ENCODE measurements at regions not wholly inside any gene's neighbourhood (a gene's known extent, or its start where the extent isn't known, plus 50 kb on each side); places are given as distances from the start of the nearest gene placed in this dataset.

DNA sequence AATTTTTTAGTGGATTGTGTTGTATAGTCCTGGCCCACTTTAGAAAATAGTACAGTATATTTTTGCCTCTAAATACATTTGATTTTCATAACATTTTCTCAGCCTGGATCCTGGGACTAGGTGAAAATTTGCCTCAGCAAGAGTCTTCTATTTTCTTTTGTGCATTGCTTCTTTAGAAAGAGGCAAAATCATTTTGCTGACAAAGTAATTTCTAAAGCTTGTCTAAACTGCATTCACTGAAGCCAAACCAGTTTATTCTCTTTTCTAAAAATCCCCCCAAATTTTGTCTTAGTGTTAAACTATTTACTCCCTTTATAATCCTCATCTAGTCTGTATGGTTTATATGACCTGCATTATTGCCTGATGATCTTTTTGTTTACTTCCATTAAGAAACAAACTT, 326.3 kb downstream of the C4orf33 start:
- DNase-seq: no peak

DNA sequence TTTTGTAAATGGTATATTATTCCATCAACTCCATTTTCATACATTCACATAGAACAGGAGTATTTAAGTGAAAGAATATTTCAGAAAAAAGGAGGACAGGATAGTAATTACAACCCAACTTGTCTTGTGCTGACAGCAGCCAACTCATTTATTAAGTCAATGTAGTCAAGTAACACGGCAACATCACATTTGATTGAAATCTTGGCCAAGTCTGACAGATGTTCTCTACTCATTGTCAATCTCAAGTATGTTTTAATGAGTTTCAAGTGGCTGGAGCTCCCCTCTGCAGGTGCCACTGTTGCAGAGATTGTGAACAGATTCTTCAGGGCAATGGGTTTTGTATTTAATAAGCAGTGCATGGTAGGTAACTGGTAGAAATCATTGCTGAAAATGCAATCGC, 332.5 kb downstream of the C4orf33 start:
- DNase-seq: no peak

DNA sequence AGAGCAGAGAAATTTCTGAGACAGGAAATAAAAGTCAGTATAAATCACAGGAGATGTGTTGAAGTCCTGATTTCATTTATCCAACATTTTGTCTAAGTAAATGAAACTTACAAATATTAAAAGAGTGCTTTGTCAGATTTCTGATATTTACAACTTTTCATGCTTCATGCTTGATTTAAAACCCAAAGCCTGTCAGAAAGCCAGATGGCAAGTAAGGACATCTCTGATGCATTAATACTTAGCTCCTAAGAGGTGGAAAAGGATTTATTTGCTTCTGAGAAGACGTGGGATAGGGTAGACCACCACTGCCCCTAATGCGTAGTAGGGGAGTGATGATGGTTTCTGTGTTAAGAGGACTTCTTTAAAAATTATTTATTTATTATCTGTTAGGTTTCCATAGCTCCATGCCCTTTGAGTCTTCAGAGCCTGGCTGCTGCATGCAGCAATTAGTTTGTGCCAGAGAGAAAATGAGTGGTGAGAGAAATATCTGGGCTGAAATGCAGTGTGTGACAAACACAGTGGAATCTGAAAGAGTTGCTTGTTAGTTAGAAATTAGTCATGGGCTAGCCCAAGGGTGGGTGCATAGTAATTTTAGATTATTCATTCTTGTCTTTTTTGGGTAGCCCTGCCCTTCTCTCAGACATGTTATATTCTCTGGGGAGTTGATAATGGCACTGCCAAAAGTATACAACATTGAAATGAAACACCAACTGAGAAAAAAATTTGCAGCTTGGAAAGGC, 333.8 kb downstream of the C4orf33 start:
- DNase-seq: no peak

DNA sequence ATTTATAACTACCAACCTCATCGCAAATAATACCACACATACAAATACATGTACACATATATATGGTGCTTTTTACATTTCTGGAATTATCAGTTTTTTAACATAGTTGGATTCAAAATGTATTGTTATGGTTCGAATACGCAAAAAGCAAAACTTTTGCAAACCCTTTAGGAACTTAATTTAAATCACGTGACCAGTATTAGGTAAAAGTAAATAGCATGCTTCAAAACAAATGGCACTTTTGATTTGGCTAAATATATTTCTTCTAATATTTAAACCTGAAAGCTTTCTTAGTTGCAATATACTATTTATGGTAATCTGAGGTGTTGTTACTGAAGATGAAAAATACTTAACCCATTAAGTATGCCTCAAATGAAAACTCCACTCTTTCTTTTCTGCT, 341.4 kb downstream of the C4orf33 start:
- DNase-seq: no peak

DNA sequence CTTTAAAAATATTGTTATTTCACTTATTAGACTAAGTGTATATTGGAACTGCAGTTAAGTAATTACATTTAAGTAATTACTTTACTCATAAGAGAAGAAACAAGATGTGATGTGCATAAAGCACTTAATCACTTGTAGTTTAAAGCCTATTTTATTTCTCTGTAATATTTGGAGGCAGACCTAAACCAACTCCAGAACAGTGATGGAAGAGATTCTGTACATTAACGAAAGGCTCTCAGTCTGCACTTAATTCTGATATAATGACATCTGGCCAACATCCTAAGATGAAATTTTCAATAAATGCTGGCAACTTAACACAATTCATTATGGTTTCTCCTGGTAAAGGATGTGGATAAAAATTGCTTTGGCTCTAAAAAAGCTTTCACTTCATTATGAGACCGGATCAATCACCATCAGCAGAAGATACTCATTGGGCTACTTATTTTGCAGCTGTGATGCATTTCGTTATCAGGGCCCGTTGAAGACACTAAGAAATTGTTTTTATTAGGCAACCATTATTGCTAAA, 342.6 kb downstream of the C4orf33 start:
- no peak for DNase-seq

DNA sequence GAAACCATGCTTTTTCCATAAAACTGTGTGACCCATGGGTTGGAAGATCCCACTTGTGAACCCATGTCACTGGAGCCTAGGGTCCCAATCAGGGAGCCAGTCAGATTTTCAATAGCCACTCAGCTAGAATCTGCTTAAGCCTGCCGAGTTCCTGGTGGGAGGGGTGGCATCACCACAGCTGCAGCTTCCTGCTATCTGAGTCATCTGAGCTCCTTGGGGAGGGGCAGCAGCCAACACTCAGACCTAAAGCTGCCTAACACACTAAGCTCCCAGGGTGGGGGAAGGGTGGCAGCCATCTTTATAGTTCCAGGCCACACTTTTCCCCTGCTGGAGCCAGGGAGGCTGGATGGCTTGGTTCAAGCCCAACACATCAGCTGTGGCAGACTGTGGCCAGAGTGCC, 350.1 kb downstream of the C4orf33 start:
- DNase-seq: no peak

DNA sequence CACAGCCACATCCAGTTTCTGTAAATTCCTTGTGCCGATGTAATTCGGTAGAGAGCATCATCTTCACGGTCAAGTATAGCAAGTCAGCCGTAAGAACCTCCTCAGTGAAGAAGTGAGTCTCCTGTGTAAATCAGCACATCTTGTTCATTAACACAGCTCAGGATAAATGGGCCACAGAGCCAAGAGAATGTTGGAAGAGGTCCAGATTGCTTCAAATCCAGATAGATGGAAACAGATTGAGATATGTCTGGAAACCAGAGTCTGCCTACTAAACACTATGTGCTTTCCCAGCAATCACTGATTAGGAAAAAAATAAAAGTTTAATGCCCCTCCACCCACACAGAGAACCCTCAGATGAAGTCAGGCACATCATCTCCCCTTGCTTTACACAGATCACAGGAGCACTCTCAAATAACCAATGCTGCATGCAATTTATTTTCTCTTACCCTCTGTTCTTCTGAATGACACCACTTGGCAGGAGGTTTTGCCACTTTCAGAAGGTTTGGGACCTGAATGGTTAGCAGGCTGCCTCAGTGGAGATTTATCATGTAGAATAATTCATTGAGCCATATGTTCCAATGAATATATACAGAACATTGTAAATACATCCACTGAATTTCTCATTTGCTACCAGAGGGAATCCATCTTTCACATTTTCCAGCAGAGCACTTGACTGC, 357.7 kb downstream of the C4orf33 start:
- no peak for DNase-seq

DNA sequence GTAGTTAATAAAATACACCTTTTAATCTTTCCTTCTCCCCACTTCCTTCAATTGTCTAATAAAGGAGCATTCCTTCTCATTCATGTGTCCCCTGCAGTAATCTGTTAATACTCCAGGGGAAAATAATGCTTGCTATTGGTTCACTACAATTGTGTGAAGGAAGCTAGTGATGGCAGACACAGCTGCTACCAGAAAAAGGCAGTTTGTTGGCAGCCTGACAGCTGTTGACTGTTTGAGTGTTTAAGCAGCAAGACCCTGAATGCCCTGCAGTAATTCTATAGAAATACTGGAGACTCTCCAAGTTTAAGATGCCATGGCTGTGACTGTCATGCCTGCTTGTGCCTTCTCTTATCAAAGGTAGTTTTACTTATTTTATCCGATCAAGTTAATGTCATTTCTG, 359.5 kb downstream of the C4orf33 start:
- DNase-seq: no peak

DNA sequence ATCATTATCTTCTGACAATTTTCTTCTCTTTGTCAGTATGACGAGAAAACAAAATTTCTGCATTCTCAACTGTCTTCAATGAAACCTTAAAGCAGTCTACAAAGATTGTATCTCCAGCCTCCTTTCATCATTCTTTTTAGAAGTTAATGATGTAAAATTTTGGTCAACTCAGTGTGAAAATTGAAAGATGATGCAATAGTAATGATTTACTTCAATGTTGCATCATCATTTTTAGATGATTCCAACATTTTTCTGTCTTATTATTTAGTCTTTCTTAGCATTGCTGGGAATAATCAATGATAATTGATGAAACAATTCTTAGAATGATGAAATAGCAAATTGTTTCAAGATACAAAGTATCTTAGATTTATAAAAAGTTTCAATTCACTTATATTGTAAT, 372.7 kb downstream of the C4orf33 start:
- no peak for DNase-seq

DNA sequence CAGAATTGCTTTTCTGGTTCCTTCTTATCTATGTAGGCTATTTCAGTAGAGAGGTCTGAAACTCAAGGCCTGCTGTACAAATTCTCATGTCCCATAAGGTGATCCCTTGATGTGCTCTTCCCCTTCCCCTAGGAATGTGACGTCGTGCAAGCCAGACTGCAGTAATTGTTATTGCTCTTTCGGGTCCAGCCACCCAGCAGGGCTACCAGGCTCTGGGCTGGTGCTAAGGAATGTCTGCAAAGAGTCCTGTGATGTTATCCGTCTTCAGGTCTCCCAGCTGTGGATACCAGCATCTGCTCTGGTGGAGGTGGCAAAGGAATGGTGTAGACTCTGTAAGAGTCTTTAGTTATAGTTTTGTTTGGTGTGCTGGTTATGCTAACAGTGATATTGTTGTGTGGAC, 378.7 kb downstream of the C4orf33 start:
- DNase-seq: no peak

DNA sequence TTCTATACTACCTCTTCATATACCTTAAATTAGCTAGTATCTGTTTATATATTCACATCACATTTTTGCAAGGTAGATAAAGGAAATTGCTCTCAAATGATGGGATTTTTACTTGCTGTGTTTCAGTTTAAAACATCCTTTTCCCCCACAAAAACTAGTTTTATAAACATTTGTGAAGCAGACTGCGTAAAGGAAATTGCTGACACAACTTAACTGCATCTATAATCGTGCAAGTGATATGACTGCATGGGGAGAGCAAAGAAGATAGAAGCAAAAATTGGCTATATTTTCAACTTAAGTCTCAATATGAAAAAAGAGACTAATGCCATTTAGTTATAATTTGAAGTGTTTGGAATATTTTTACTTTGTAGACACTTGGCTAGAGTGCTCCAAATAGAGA, 385.2 kb downstream of the C4orf33 start:
- no peak for DNase-seq

DNA sequence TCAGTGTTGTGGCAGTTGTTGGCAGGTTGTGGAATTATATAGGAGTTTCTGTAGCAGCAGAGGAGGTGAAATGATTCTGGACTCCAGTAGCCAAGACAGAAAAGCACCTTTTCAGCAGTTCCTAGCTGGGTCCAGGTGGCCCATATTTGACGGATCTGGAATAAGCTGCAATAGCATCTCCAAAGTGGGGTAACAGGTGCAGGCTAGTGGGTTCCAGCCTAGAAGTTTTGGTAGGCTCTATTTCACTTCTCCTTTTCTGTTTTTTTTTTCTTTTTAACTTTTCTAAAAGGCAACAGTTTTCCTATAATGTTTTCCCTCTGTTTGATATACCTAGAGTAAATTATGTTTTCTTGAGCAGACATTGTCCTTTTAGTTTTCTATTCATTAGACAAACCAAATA, 392.5 kb downstream of the C4orf33 start:
- no peak for DNase-seq

DNA sequence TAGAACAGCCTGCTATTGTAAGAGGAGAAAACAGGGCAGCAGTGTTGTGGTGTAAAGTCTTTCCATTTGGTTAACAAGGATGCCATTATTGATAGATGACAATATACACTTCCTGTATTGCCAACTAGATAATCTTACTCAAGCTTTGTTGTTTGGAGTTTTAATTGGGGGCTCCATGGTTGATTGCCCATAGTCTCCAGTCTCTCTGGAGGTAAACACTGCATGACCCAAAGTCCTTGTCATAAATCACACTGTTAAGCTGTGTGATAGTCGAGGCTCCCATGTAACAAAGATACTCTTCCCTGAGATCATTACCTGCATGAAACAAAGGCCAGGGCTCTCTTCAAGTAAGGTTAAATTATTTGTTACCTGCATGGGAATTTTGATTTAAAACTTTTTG, 394.6 kb downstream of the C4orf33 start:
- no peak for DNase-seq

DNA sequence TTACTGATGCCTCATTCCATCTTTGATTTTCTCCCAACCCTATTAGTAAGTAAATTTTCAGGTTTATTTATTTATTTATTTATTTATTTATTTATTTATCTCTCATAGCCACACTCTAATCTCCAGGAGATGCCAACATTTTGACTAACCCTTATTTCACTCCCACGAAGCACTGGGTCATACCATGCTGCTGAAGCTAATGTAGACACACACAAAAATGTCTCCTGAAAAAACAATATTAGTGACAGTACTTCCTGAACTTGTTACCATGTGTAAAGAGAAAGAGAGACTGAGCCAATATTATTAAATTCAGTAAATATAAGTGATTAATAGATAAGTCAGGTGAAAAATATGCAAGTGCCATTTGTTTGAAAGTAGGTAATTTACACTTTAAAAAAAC, 402.7 kb downstream of the C4orf33 start:
- DNase-seq: no peak

DNA sequence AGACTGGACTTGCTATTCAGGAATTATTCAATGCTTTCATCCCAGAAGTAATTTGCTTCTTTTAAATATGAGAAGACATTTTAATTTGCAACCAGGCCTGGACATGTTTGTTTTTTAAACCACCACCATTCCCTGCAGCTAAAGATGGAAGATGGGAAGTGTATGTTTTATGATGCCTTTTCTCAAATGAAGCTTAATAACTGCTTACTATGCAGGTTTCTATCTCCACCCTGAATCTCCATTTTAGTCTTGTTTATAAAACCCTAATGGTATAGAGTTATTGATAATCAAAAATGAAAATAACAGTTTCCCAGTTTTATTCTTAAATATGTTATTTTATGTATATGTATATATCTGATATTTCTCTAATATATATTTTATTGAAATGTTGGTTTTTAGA, 418.9 kb downstream of the C4orf33 start:
- DNase-seq: no peak

DNA sequence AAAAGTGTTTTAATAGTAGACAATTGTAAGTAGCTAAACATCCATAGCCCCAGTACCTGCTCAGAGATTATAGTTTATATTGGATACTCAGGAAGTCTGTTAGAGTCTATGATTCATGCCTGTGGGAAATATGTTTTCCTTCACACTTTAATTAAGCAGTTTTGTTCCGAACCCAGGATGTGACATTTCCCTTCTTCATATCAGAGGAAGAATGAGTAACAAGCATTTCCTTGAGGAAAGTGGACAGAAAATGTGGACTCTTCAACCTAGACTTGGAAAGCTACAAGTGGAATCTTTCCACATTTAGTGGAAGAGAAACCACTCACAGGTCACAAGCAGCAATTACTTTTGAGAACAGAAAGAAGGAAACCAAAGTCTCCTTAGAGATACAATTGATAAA, 419.4 kb downstream of the C4orf33 start:
- DNase-seq: no peak

DNA sequence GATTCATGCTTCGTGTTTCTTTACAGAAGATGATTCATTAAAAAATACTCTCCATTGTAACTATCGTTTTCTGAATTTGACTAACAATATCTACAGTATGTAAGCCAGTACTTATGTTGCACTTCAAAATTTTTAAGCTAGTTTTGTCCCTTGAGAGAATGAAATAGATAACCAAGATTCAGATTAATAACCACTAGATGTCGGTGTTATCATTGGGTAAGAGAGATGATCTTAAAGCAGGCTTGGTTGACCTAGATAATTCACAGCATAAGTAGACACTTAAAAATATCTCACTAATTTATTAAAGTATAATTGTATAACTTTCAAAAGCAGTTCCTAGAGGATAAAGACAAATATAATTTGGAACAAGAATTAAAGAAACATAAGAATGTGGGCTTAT, 430.9 kb downstream of the C4orf33 start:
- no peak for DNase-seq

DNA sequence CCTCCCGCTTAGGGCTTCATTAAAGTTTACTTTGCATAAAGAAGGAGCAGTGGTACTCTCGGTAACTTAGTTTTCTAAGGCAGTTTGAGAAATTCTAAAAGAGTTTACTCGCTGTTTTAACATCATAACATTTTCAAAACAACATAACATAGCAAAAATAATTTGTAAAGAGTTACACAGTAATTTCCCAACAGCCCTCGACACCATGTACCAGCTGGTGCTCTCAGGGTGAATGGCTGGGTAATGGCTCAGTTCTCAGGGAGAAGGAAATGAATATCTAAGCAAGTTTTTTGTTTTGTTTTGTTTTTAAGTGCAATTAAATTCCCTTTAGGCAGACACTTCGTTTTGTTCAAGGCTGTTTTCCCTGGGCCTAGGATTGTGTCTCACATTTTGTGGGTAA, 435.3 kb downstream of the C4orf33 start:
- no peak for DNase-seq

DNA sequence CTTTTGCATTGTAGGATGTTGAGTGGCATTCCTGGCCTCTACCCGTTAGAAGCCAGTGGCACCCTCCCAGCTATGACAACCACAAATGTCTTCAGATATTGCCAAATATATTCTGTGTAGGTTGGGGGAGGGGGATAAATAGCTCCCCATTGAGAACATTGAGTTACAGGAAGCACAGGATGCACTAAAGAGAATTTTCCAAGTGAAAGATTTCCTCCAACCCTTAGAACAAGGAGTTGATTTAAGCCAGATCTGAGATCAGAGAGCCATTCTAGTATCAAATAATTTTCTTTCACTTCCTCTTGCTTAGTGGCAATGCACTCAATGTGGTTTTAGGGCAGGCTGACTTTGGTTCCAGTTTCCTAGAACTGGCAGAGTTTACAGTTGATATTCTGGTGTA, 436.6 kb downstream of the C4orf33 start:
- peak in 1 of 2 donors; percentile 1 for DNase-seq

DNA sequence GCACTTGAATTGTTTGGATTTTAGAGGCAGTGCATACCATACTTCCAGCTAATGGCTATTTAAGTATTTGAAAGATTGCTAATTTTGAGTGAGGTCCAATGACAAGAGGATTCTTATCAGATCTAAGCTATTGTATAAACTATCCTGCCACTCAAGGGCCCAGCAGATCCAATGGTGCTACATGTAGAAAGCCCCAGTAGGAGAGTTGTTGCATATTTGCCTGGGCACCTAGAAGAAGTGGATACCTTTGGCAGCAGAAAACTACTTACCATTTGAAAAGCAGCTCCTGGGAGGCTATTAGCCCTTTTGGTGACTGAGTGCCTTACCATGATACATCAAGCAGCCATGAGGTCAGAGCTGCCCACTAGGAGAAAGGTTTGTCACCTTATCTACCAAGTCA, 447.3 kb downstream of the C4orf33 start:
- no peak for DNase-seq

DNA sequence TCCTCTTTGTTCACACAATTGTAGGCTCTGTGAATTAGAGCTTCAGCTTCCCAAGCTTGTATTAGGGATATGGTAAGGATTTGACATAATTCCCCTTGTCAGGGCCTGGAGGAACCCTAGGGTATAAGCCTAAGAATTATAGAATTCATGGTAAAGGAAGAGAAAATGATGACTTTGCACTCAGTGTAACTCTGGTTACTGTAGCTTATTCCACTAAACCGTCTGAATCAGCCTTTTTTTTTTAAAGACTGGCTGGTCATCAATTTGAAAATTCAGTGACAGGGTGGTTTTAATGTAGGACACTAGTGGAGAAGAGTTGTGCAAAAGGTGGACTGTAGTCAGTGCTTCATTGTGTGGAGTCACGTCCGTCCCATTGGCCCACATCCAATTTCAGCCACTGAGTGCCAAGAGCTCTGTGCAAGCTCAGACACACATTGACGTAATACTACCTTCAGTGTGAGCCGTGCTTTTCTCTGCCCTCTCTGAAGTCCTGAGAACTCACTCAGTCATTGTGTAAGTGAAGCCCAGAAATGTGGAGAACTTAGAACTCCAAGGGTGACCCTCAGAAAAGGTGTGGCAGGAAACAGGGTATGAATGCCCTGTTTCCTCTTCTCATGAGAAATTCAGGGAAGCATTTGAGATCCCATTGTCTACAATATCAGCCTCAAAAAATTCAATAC, 449.8 kb downstream of the C4orf33 start:
- DNase-seq: no peak

DNA sequence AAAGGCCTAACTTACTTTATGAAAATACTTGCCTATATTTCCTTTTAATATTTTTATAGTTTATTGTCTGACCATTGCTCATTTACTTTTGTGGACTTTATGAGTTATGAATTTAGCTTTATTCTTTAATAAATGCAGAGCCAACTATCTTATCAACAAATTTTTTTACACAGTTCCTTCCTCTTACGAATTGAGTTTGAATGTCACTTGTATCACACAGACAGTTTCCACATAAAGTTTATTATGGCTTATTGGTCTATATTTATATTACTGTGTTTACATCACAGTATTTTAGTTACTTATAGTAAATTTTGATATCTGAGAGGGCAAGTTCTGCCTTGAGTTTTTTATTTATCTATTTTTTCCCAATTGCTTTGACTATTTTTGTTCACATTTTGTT, 450.6 kb downstream of the C4orf33 start:
- no peak for DNase-seq

DNA sequence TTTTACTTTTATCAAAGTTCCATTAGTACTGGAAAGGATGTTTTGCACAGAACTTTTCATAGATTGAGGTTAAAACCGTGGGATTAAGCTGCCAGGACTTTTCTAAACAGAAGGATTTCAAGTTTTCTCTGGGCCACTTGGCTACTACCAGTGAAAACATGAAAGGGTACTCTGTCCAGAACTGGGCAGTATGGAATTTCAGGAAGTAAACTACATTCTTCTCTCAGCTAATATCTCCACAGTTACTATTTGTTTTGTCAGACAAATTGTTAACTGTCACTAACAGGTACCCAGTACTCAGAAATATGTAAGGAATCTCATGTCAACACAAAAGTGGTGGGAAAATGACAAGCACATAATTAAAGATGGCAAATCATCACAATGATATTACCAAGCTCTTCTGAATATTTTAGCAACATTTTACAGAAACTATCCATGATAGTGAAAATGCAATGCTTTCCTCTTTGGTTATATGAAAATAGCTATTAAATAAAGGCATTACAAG, 454.4 kb downstream of the C4orf33 start:
- no peak for DNase-seq

DNA sequence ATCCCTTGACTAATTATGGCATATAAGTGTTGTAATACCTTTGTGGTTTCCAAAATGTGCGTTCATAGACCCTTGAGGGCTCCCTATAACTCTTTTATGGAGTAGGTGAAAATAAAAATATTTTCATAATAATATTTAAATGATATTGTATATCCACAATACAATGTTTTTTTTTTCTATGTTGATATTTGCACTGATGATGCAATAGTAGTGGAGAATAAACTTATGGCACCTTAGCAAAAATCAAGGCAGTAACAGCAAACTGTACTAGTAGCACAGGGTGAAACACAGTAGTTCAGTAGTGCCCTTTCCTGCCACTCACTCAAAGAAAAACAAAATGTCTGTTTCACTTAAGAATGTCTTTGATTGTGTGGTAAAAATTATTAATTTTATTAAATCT, 465.3 kb downstream of the C4orf33 start:
- DNase-seq: no peak
